MCF 10A (cell line): ENCODE measurements at regions not wholly inside any gene's neighbourhood (a gene's known extent, or its start where the extent isn't known, plus 50 kb on each side); places are given as distances from the start of the nearest gene placed in this dataset.

Experiments used
- BruUV-seq: library from RNA; stranded (reverse); fragments of 400-500 nt; replicated peaks from 2 replicates; lab custom pipeline; 2021; lab: Mats Ljungman, UMichigan
- CTCF ChIA-PET: fragments of 300-600 bp; sonication (Branson Sonifier 250); formaldehyde crosslinking; extraction: SDS; loops from one replicate; lab custom pipeline; 2021; ENCODE audit warnings: antibody characterized with exemption, inconsistent platforms; lab: Yijun Ruan, JAX
- POLR2A ChIA-PET: fragments of 300-600, 350-650 bp; sonication (Branson Sonifier 250); formaldehyde crosslinking; extraction: SDS; loops from one replicate; lab custom pipeline; 2020; ENCODE audit warnings: antibody characterized with exemption, inconsistent platforms; lab: Yijun Ruan, JAX
- DNase-seq: peaks from one replicate; pipeline ENCODE4 v3.0.0-alpha.2; 2018; ENCODE audit not compliant: unreplicated experiment
- H3K27ac Mint-ChIP-seq: one replicate; pipeline ENCODE4 v1.8.0; 2022; ENCODE audit warnings: mild to moderate bottlenecking, low read depth, mixed read lengths; ENCODE audit not compliant: unreplicated experiment
- H3K27me3 Mint-ChIP-seq: one replicate; pipeline ENCODE4 v1.8.0; 2022; ENCODE audit warnings: mixed read lengths; ENCODE audit not compliant: insufficient read depth, unreplicated experiment
- H3K36me3 Mint-ChIP-seq: one replicate; pipeline ENCODE4 v1.8.0; 2022; ENCODE audit warnings: mild to moderate bottlenecking, moderate library complexity, mixed read lengths; ENCODE audit not compliant: insufficient read depth, unreplicated experiment
- H3K4me1 Mint-ChIP-seq: one replicate; pipeline ENCODE4 v1.8.0; 2022; ENCODE audit warnings: mixed read lengths; ENCODE audit not compliant: insufficient read depth, unreplicated experiment
- H3K4me3 Mint-ChIP-seq: one replicate; pipeline ENCODE4 v1.8.0; 2022; ENCODE audit warnings: mild to moderate bottlenecking, moderate library complexity, mixed read lengths; ENCODE audit not compliant: unreplicated experiment
- H3K9me3 Mint-ChIP-seq: one replicate; pipeline ENCODE4 v1.8.0; 2022; ENCODE audit warnings: mixed read lengths; ENCODE audit not compliant: unreplicated experiment
- intact Hi-C: fragments of 100-400 bp; cut with micrococcal nuclease; formaldehyde crosslinking; loops from 2 replicates; pipeline ENCODE4 v1.14.1; 2022
- TF ChIP-seq, protein P1 (sequence below): fragments of 200-600 bp; IDR thresholded peaks from one replicate; pipeline ENCODE4 v1.8.0; 2022; ENCODE audit warnings: antibody characterized with exemption, mild to moderate bottlenecking; ENCODE audit not compliant: unreplicated experiment

DNA sequence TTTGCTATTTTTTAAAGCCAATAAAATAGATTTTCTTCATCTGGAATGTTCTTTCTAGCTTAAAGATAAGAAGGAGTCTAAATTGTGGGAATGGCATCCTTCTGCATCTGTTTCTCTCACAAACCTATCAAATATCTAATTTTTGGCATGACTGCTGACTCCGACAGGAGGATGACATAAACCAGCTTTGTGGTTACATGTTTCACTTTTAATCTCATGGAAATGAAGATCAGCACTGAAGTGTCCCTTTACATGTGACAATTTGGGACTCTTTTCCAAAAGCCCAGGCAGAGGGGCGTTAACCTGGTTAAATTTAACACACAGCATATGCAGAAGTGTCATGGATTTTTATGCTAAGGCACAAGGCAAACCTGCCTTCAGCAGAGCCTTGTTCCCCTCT, 694.7 kb downstream of the ARHGAP15 start:
- no peaks in the 10 kb centered on the region for H3K27me3 Mint-ChIP-seq
- ChIA-PET CTCF (interaction anchor here (0.6 kb wide), 2 partner anchors 298 to 1389 kb away, joined by 3 to 4 read pairs; no protein-coding TSS in a partner anchor), POLR2A (interaction anchor here (0.6 kb wide), 1 partner anchor 535 kb away, joined by 3 read pairs; no protein-coding TSS in a partner anchor)
- H3K27ac Mint-ChIP-seq, result no peak overlapping the region
- BruUV-seq, result no TSS peak
- H3K9me3 Mint-ChIP-seq, result no peaks in the 10 kb centered on the region
- no peaks in the 10 kb centered on the region for H3K4me1 Mint-ChIP-seq
- H3K36me3 Mint-ChIP-seq, result no peaks in the 10 kb centered on the region
- TF ChIP-seq, protein P1, sequence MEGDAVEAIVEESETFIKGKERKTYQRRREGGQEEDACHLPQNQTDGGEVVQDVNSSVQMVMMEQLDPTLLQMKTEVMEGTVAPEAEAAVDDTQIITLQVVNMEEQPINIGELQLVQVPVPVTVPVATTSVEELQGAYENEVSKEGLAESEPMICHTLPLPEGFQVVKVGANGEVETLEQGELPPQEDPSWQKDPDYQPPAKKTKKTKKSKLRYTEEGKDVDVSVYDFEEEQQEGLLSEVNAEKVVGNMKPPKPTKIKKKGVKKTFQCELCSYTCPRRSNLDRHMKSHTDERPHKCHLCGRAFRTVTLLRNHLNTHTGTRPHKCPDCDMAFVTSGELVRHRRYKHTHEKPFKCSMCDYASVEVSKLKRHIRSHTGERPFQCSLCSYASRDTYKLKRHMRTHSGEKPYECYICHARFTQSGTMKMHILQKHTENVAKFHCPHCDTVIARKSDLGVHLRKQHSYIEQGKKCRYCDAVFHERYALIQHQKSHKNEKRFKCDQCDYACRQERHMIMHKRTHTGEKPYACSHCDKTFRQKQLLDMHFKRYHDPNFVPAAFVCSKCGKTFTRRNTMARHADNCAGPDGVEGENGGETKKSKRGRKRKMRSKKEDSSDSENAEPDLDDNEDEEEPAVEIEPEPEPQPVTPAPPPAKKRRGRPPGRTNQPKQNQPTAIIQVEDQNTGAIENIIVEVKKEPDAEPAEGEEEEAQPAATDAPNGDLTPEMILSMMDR, result no peak
- intact Hi-C loops, result no loop called here
- DNase-seq, result no peak
- H3K4me3 Mint-ChIP-seq, result no peak overlapping the region

DNA sequence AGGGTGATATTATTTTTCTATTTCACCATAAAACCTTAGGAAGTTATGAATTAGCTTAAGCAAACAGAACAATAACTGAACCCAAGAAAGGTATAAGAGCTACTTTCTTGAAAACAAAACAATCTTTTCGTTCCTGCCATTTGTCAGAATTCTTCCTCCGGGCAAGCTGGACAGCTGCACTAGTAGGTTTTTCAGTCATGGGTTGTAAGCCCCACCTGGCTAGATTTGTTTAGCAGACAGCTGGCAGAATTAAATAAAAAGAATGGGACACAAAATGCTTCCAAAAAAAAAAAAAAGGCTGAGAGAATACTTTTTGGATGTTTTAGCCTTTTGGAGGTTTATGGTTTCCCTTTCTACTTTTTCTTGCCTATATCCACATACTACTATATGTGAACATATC, 694.1 kb downstream of the ARHGAP15 start:
- intact Hi-C loops, result no loop called here
- no peaks in the 10 kb centered on the region for H3K27me3 Mint-ChIP-seq
- no peaks in the 10 kb centered on the region for H3K9me3 Mint-ChIP-seq
- DNase-seq, result no peak
- no peaks in the 10 kb centered on the region for H3K36me3 Mint-ChIP-seq
- ChIA-PET CTCF (interaction anchor here (0.6 to 0.7 kb wide), 5 partner anchors 129 to 1390 kb away, joined by 3 to 4 read pairs (median 3); no protein-coding TSS in a partner anchor), POLR2A (interaction anchor here (0.6 kb wide), 1 partner anchor 535 kb away, joined by 3 read pairs; no protein-coding TSS in a partner anchor)
- no peak overlapping the region for H3K4me3 Mint-ChIP-seq
- no peak overlapping the region for H3K27ac Mint-ChIP-seq
- H3K4me1 Mint-ChIP-seq, result no peaks in the 10 kb centered on the region
- no TSS peak for BruUV-seq
- TF ChIP-seq, protein P1, result no peak

DNA sequence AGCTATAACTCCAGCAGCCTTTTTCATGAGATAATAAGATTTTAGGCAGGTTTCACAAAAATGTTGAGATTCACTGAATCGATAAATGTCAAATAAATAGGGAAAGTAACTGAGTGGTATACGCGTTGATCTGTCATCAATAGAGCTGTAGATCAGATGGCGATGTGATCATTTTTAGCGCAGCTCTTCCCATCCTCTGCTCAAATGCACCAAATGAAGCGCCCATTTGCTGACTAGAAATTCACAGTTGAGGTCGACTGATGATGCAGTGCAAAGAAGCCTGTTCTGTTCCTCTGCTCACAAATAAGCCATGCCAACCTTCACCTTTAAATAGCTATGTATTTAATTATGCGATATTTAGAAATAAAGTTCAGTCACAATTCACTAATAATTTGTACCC, 693.5 kb downstream of the ARHGAP15 start:
- no peaks in the 10 kb centered on the region for H3K36me3 Mint-ChIP-seq
- no TSS peak for BruUV-seq

DNA sequence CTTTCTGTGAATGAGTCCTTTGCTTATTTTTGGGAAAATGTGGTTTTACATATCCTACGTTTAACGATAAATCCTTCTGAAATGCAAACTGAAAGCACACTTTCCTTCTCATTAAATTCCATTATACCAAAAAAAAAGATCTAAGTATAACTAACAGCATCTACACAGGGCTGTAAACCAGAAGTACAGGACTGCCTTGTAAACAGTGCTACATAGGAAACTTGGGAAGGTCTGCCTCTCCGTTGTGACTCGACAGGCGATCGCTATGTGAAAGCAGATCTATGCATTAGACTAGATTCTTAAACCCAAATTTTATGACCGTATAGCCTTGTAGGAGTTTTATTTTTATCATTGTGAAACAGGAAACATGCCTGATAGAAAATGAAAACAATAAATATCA, 690.5 kb downstream of the ARHGAP15 start:
- Mint-ChIP-seq H3K4me3 (no peak overlapping the region), H3K27ac (no peak overlapping the region), H3K9me3 (no peaks in the 10 kb centered on the region), H3K36me3 (no peaks in the 10 kb centered on the region), H3K27me3 (no peaks in the 10 kb centered on the region), H3K4me1 (no peaks in the 10 kb centered on the region)
- ChIA-PET CTCF (no interaction called here), POLR2A (no interaction called here)
- TF ChIP-seq, protein P1, result no peak
- DNase-seq, result no peak
- BruUV-seq, result no TSS peak
- intact Hi-C loops, result no loop called here

More for the DNA sequence above, 693.5 kb downstream of the ARHGAP15 start:
- H3K9me3 Mint-ChIP-seq, result no peaks in the 10 kb centered on the region
- CTCF ChIA-PET, result interaction anchor here (0.6 to 0.7 kb wide), 3 partner anchors 130 to 1800 kb away, joined by 3 to 4 read pairs (median 4); no protein-coding TSS in a partner anchor
- TF ChIP-seq, protein P1, result no peak
- no peak overlapping the region for H3K4me3 Mint-ChIP-seq
- DNase-seq, result no peak
- no peaks in the 10 kb centered on the region for H3K4me1 Mint-ChIP-seq
- intact Hi-C loops, result no loop called here
- H3K27me3 Mint-ChIP-seq, result no peaks in the 10 kb centered on the region
- H3K27ac Mint-ChIP-seq, result no peak overlapping the region
- POLR2A ChIA-PET, result no interaction called here
